ENCODE measurements at regions not wholly inside any gene's neighbourhood (a gene's known extent, or its start where the extent isn't known, plus 50 kb on each side); places are given as distances from the start of the nearest gene placed in this dataset.

DNA sequence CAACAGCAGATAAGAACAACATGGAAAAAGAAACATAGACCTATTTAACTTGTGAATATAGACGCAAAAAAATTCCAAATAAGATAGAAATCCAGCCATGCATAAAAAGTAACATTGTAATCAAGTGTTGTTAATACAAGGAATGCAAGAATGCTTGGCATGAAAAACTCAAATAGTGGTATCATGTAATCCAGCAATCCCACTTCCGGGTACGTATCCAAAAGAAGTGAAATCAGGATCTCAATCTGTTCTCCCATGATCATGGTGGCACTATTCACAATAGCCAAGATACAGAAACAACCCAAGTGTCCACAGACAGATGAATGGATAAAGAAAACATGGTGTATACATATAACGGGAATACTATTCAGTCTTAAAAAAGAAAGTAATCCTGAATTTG, 437.4 kb downstream of the ARHGEF28 start:
- no peaks in the 10 kb centered on the region for H3K36me3 ChIP-seq
- no peaks in the 10 kb centered on the region for H3K4me1 ChIP-seq (ENCODE audit: control insufficient read depth in 1 of 2, insufficient read depth in 1 of 2, low read depth in 1 of 2, low read length in 1 of 2)
- H3K4me3 ChIP-seq (ENCODE audit: low read depth in 1 of 2, low read length in 1 of 2), result no peak overlapping the region
- H3K27me3 ChIP-seq, result no peaks in the 10 kb centered on the region
- TF ChIP-seq, protein P1, sequence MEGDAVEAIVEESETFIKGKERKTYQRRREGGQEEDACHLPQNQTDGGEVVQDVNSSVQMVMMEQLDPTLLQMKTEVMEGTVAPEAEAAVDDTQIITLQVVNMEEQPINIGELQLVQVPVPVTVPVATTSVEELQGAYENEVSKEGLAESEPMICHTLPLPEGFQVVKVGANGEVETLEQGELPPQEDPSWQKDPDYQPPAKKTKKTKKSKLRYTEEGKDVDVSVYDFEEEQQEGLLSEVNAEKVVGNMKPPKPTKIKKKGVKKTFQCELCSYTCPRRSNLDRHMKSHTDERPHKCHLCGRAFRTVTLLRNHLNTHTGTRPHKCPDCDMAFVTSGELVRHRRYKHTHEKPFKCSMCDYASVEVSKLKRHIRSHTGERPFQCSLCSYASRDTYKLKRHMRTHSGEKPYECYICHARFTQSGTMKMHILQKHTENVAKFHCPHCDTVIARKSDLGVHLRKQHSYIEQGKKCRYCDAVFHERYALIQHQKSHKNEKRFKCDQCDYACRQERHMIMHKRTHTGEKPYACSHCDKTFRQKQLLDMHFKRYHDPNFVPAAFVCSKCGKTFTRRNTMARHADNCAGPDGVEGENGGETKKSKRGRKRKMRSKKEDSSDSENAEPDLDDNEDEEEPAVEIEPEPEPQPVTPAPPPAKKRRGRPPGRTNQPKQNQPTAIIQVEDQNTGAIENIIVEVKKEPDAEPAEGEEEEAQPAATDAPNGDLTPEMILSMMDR (IDR thresholded peaks at IDR 0.05), result no peak
- no peaks in the 10 kb centered on the region for H3K9me3 ChIP-seq
- no peak overlapping the region for H3K27ac ChIP-seq

DNA sequence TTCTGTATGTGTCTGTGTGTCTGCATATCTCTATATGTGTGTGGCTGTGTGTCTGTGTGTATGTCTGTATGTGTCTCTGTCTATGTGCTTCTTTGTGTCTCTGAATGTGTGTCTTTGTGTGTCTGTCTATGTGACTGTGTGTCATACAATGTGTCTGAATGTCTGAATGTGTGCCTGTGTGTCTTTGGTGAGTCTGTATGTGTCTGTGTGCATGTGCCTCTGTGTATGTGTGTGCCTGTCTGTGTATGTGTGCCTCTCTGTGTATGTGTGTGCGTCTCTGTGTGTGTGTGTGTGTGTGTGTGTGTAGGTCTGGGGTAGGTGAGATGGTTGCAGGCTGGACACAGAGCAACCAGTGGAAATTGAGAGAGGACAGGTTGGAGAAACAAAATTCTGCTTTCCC, 435.3 kb downstream of the ARHGEF28 start:
- no peak overlapping the region for H3K4me3 ChIP-seq (ENCODE audit: low read depth in 1 of 2, low read length in 1 of 2)
- no peaks in the 10 kb centered on the region for H3K36me3 ChIP-seq
- no peak overlapping the region for H3K27ac ChIP-seq
- no peaks in the 10 kb centered on the region for H3K4me1 ChIP-seq (ENCODE audit: control insufficient read depth in 1 of 2, insufficient read depth in 1 of 2, low read depth in 1 of 2, low read length in 1 of 2)
- no peaks in the 10 kb centered on the region for H3K27me3 ChIP-seq
- TF ChIP-seq, protein P1 (IDR thresholded peaks at IDR 0.05), result no peak
- H3K9me3 ChIP-seq, result no peaks in the 10 kb centered on the region

DNA sequence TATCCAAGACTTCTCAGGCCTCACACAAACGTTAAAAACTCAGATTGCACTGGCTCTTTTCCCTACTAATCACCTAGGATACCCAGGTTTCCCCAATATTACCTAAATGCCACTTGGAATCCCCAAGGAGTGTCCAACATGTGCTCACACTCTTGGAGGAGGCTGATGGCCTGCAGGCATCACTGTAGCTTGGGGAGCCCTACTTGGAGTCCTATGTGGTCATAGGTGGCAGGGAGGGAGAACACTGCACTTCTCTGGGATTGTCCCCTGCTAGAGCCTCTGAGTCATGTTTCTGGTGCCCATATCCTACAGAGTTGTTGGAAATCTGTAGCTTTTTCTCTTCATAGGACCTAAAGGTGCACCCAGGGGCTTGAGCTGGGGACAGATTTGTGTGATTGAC, 433.7 kb downstream of the ARHGEF28 start:
- Histone ChIP-seq H3K4me1 (ENCODE audit: control insufficient read depth in 1 of 2, insufficient read depth in 1 of 2, low read depth in 1 of 2, low read length in 1 of 2) (no peaks in the 10 kb centered on the region), H3K27me3 (peaks cover 2% of the 10 kb centered on the region)
- TF ChIP-seq, protein P1 (IDR thresholded peaks at IDR 0.05), result no peak

DNA sequence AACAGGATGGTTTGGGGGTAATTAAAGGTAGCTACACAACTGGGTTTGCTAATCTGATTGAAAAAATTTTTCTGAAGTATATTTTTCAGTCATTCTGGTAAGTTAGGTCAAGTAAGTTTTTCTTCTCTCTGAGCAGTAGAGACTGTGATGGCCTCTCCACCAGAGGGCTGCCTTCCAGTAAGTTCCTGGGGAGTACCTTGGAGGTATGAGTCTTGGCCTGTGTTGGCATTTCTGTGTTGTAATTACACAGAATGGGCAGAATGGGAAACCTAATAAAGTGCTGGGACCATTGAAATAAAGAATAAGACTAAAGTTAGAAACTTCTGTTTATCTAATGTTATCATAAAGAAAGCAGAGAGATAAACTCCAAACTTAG, 430.8 kb downstream of the ARHGEF28 start:
- no peaks in the 10 kb centered on the region for H3K36me3 ChIP-seq
- H3K27me3 ChIP-seq, result peaks cover 11% of the 10 kb centered on the region
- H3K9me3 ChIP-seq, result no peaks in the 10 kb centered on the region
- no peak overlapping the region for H3K4me3 ChIP-seq (ENCODE audit: low read depth in 1 of 2, low read length in 1 of 2)
- no peaks in the 10 kb centered on the region for H3K4me1 ChIP-seq (ENCODE audit: control insufficient read depth in 1 of 2, insufficient read depth in 1 of 2, low read depth in 1 of 2, low read length in 1 of 2)
- H3K27ac ChIP-seq, result no peak overlapping the region
- TF ChIP-seq, protein P1 (IDR thresholded peaks at IDR 0.05), result no peak

More for the DNA sequence above, 433.7 kb downstream of the ARHGEF28 start:
- no peaks in the 10 kb centered on the region for H3K36me3 ChIP-seq
- no peak overlapping the region for H3K27ac ChIP-seq
- no peaks in the 10 kb centered on the region for H3K9me3 ChIP-seq
- no peak overlapping the region for H3K4me3 ChIP-seq (ENCODE audit: low read depth in 1 of 2, low read length in 1 of 2)

DNA sequence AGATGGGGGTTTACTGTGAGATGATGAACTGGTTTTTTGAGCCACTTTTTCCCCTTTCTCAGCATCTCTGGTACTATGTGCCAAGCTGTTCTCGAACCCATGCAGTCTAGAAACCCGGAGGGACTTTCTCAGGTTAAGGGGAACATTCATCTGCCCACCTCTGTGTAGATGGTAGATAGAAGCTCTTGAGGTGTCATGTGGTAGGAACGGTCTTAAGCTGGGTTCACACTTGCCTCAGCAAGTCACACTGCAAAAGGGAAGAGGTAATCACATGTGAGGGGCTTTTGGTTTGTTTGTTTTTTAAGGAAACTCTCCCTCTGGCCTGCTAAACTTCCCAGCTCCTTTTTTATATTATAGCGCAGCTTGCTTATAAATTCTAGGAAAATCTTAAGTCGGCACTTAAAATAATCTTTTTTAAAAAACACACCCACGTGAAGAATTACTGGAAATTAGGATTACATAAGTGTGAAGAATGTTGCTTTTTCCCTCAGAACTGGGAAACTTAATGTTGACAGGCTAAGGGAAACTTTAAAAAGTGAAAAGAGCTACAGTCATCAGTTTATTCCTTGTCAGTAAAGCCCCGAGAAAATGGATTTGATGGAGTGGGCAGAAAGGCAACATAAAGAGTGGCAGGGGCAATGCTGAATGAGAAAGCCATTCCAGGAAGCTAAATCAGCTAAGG, 430.3 kb downstream of the ARHGEF28 start:
- Histone ChIP-seq H3K9me3 (no peaks in the 10 kb centered on the region), H3K4me3 (ENCODE audit: low read depth in 1 of 2, low read length in 1 of 2) (no peak overlapping the region), H3K27me3 (peaks cover 11% of the 10 kb centered on the region), H3K4me1 (ENCODE audit: control insufficient read depth in 1 of 2, insufficient read depth in 1 of 2, low read depth in 1 of 2, low read length in 1 of 2) (no peaks in the 10 kb centered on the region), H3K36me3 (no peaks in the 10 kb centered on the region), H3K27ac (no peak overlapping the region)
- TF ChIP-seq, protein P1 (IDR thresholded peaks at IDR 0.05), result no peak

Data from neutrophil (primary cell).